ENCODE measurements at regions not wholly inside any gene's neighbourhood (a gene's known extent, or its start where the extent isn't known, plus 50 kb on each side); places are given as distances from the start of the nearest gene placed in this dataset.

DNA sequence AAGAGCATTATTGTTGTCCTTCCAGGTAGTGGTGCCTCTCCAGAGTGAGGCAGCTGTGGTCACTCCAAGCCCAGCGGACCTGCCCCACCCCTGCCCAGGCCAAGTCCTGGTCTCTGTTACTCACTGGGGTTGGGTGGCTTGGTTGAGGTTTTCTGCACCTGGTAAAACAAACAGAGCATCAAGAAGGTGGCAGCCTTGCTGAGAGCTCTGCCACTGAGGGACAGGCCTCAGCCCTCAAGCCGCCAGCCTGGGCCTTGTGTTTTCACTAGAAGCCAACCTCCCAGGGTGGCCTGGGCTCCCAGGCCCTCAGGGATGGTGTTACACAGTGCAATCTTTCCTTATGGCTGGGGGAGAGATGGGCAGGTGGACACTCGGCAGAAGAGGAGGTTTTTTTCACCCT, 182.7 kb downstream of the BCOR start:
- Histone ChIP-seq H3K4me3 (no peak overlapping the region), H3K9me3 (peaks cover 0 to 8% of the 10 kb centered on the region in 2 donors), H3K36me3 (no peaks in the 10 kb centered on the region), H3K4me1 (no peaks in the 10 kb centered on the region), H3K27me3 (no peaks in the 10 kb centered on the region), H3K27ac (no peak overlapping the region)
- TF ChIP-seq, protein P1, sequence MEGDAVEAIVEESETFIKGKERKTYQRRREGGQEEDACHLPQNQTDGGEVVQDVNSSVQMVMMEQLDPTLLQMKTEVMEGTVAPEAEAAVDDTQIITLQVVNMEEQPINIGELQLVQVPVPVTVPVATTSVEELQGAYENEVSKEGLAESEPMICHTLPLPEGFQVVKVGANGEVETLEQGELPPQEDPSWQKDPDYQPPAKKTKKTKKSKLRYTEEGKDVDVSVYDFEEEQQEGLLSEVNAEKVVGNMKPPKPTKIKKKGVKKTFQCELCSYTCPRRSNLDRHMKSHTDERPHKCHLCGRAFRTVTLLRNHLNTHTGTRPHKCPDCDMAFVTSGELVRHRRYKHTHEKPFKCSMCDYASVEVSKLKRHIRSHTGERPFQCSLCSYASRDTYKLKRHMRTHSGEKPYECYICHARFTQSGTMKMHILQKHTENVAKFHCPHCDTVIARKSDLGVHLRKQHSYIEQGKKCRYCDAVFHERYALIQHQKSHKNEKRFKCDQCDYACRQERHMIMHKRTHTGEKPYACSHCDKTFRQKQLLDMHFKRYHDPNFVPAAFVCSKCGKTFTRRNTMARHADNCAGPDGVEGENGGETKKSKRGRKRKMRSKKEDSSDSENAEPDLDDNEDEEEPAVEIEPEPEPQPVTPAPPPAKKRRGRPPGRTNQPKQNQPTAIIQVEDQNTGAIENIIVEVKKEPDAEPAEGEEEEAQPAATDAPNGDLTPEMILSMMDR (IDR thresholded peaks at IDR 0.05): no peak
- no peak for DNase-seq (ENCODE audit: low spot score)

DNA sequence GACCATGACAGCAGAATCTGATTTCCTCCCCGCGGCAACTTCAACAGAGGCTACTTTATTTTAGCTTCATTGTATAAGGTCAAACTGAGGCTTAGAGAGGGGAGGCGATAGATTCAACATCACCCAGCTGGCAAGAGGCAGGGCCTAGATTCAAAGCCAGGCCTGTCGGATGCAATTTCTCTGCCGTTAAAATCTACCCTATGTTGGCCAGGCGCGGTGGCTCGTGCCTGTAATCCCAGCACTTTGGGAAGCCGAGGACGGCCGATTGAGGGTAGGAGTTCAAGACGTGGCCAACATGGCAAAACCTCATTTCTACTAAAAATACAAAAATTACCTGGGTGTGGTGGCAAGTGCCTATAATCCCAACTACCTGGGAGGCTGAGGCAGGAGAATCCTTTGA, 182.2 kb downstream of the BCOR start:
- TF ChIP-seq, protein P1 (IDR thresholded peaks at IDR 0.05): no peak
- H3K4me3 ChIP-seq: no peak overlapping the region
- no peak overlapping the region for H3K27ac ChIP-seq
- H3K4me1 ChIP-seq: no peaks in the 10 kb centered on the region
- no peaks in the 10 kb centered on the region for H3K36me3 ChIP-seq
- H3K9me3 ChIP-seq: peaks cover 0 to 8% of the 10 kb centered on the region in 2 donors
- no peaks in the 10 kb centered on the region for H3K27me3 ChIP-seq
- no peak for DNase-seq (ENCODE audit: low spot score)

DNA sequence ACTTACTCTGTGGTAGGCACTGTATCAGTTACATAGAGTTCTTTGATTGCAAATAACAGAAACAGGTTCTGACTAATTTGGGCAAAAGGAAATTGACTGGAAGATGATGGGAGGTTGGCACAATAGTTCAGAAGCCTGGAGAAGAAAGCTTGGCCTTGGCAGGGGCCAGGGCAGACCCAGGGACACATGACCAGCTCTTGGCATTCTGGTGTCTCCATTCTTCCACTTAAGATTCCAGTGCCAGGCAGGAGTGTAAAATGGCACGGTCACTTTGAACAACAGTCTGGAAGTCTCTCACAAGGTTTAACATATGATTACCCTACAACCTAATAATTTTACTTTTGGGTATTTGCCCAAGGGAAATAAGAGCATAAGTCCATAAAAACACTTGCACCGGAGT, 175.9 kb downstream of the BCOR start:
- Histone ChIP-seq H3K9me3 (no peaks in the 10 kb centered on the region), H3K4me3 (no peak overlapping the region), H3K27me3 (no peaks in the 10 kb centered on the region), H3K36me3 (no peaks in the 10 kb centered on the region), H3K4me1 (no peaks in the 10 kb centered on the region), H3K27ac (no peak overlapping the region)
- TF ChIP-seq, protein P1 (IDR thresholded peaks at IDR 0.05): no peak
- DNase-seq (ENCODE audit: low spot score): no peak

DNA sequence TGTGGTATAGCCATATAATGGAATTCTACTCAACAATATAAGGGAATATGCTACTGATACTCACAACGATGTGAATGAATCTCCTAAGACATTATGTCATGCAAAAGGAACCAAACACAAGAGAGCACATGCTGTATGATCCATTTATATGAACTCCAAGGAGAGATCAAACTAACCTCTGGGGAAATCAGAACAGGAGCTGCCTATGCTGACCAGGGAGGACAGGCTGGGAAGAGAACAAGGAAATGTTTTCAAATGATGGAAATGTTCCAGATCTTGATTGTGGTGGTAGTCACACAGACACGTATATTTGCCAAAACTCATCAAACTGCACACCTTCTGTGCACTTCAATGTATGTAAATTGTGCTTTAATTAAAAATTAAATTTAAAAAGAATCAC, 175.3 kb downstream of the BCOR start:
- no peaks in the 10 kb centered on the region for H3K4me1 ChIP-seq
- TF ChIP-seq, protein P1 (IDR thresholded peaks at IDR 0.05): no peak
- H3K27me3 ChIP-seq: no peaks in the 10 kb centered on the region
- no peak overlapping the region for H3K27ac ChIP-seq
- no peaks in the 10 kb centered on the region for H3K9me3 ChIP-seq
- H3K36me3 ChIP-seq: no peaks in the 10 kb centered on the region
- DNase-seq (ENCODE audit: low spot score): no peak
- no peak overlapping the region for H3K4me3 ChIP-seq

DNA sequence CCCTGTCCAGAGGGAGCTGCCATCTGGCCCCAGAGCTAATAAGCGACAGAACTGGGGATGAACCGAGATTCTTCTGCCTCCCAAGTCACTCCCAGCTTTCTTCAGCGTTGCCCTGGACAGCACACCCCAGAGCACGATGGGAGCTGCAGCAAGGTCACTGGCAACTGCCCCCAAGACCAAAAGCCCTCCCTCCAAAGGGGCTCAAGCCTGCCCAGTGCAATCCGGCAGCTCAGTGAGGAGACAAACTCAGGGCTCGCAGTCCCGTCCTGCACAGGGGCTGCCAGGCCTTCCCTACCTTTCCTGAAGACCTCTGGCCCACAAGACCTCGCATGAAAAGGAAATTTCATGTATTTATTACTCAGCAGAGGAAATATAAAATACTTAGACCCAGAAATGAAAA, 174.8 kb downstream of the BCOR start:
- Histone ChIP-seq H3K4me3 (no peak overlapping the region), H3K36me3 (no peaks in the 10 kb centered on the region), H3K9me3 (no peaks in the 10 kb centered on the region), H3K4me1 (no peaks in the 10 kb centered on the region), H3K27me3 (no peaks in the 10 kb centered on the region), H3K27ac (no peak overlapping the region)
- TF ChIP-seq, protein P1 (IDR thresholded peaks at IDR 0.05): no peak
- DNase-seq (ENCODE audit: low spot score): no peak

DNA sequence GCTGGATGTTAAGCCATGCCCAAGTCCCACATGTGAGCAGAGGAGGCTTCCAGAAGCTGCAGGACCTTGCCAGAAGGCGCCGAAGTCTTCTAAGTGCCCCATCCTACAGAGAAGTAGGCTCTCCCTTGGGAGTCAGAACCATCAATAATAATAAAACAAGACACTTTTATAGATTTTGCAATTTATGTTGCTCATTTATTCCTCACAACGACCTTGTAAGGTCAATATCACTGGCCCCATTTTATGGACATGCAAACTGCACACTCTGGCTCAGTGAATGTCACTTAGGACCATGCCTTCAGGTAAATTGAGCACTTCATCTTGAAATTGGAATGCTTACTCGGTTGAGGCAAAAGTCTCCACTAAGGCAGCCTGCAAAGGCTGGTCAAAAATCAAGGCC, 170.4 kb downstream of the BCOR start:
- no peaks in the 10 kb centered on the region for H3K27me3 ChIP-seq
- H3K4me1 ChIP-seq: peaks cover 0 to 10% of the 10 kb centered on the region in 2 donors
- H3K36me3 ChIP-seq: no peaks in the 10 kb centered on the region
- H3K27ac ChIP-seq: no peak overlapping the region
- no peak for DNase-seq (ENCODE audit: low spot score)
- TF ChIP-seq, protein P1 (IDR thresholded peaks at IDR 0.05): no peak
- H3K4me3 ChIP-seq: no peak overlapping the region
- H3K9me3 ChIP-seq: no peaks in the 10 kb centered on the region

Data from right atrium auricular region (tissue), 2 donors.